ENCODE measurements at regions not wholly inside any gene's neighbourhood (a gene's known extent, or its start where the extent isn't known, plus 50 kb on each side); places are given as distances from the start of the nearest gene placed in this dataset.

DNA sequence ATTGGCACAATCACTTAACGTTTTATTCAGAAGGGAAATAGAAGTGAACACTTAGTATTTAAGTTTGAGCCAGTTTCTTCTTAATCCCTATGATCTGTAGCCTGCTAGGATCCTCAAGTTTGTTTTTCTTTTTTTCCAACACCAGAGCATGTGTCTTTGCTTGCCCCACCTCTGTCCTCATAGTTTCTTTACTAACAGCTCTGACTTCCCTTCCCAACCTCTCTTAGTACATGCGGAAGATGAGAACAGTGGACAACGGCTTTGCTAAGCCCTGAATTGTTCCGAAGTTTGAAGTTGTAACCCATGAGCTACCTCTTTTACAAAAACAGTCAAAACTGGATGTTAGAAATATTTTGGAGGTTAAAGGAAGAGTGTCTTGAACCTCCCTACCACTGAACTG lies 61.7 kb upstream of the TAF11L2 start:
- H3K36me3 ChIP-seq = no peaks in the 10 kb centered on the region
- H3K27me3 ChIP-seq = no peaks in the 10 kb centered on the region
- no peaks in the 10 kb centered on the region for H3K4me1 ChIP-seq (ENCODE audit: low read depth)
- no peak overlapping the region for H3K27ac ChIP-seq
- no peak for TF ChIP-seq CTCF (IDR thresholded peaks at IDR 0.05; ENCODE audit: low read depth, low read length)
- H3K9me3 ChIP-seq (ENCODE audit: low read depth) = no peaks in the 10 kb centered on the region
- DNase-seq (ENCODE audit: low read depth in 1 of 2, low spot score in 1 of 2) = no peak
- no peak overlapping the region for H3K4me3 ChIP-seq

GRCh38 chr5:17436761-17437221 lies 61.2 kb upstream of the TAF11L2 start:
- H3K36me3 ChIP-seq = no peaks in the 10 kb centered on the region
- no peaks in the 10 kb centered on the region for H3K4me1 ChIP-seq (ENCODE audit: low read depth)
- H3K9me3 ChIP-seq (ENCODE audit: low read depth) = no peaks in the 10 kb centered on the region
- H3K27me3 ChIP-seq = no peaks in the 10 kb centered on the region
- TF ChIP-seq CTCF (IDR thresholded peaks at IDR 0.05; ENCODE audit: low read depth, low read length) = no peak
- no peak for DNase-seq (ENCODE audit: low read depth in 1 of 2, low spot score in 1 of 2)
- no peak overlapping the region for H3K4me3 ChIP-seq
- no peak overlapping the region for H3K27ac ChIP-seq

DNA sequence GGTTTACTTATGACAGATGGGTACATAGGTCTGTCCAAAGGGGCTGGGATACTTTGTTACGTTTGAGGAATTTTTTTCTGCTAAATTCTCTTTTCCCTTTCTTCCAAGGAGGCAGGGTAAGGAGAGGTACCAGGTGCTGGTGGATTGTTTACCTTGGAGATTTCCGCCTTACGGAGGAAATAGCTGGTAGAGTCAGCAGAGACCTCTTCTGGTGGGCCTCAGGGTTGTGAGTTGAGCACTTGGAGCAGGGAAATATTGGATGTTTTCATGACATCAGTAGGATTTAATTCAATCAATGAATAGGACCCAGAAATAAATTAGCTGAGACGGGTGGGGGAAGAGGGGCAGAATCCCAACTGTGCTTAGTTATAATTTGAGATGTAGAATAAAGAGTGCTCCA lies 60.0 kb upstream of the TAF11L2 start:
- H3K27ac ChIP-seq = no peak overlapping the region
- no peaks in the 10 kb centered on the region for H3K4me1 ChIP-seq (ENCODE audit: low read depth)
- no peaks in the 10 kb centered on the region for H3K27me3 ChIP-seq
- H3K36me3 ChIP-seq = no peaks in the 10 kb centered on the region
- no peak for TF ChIP-seq CTCF (IDR thresholded peaks at IDR 0.05; ENCODE audit: low read depth, low read length)
- no peaks in the 10 kb centered on the region for H3K9me3 ChIP-seq (ENCODE audit: low read depth)
- DNase-seq (ENCODE audit: low read depth in 1 of 2, low spot score in 1 of 2) = no peak
- H3K4me3 ChIP-seq = no peak overlapping the region

DNA sequence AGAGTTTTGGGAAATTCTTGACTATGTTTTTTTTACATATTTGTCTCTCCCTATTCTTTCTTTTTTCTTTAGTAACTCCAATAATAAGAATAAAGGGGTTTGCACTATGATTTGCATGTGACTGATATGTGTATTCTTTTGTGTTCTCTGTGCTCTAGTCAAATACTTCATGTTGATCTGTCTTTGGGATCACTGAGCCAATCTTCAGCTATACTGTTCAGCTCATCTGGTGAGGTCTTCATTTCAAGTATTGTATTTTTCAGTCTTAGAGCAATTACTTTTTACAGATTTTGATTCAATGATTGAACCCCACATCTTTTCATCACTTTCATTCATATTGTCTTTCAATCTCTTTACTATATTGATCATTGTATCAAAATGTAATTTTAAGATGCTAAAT lies 58.1 kb upstream of the TAF11L2 start:
- DNase-seq (ENCODE audit: low read depth in 1 of 2, low spot score in 1 of 2) = no peak
- TF ChIP-seq CTCF (IDR thresholded peaks at IDR 0.05; ENCODE audit: low read depth, low read length) = no peak
- H3K4me3 ChIP-seq = no peak overlapping the region

GRCh38 chr5:17440766-17441165 lies 57.3 kb upstream of the TAF11L2 start:
- DNase-seq (ENCODE audit: low read depth in 1 of 2, low spot score in 1 of 2) = no peak
- Histone ChIP-seq H3K36me3 (no peaks in the 10 kb centered on the region), H3K27ac (no peak overlapping the region), H3K4me3 (no peak overlapping the region), H3K9me3 (ENCODE audit: low read depth) (no peaks in the 10 kb centered on the region), H3K4me1 (ENCODE audit: low read depth) (no peaks in the 10 kb centered on the region), H3K27me3 (no peaks in the 10 kb centered on the region)
- no peak for TF ChIP-seq CTCF (IDR thresholded peaks at IDR 0.05; ENCODE audit: low read depth, low read length)

More for the DNA sequence above, 58.1 kb upstream of the TAF11L2 start:
- Histone ChIP-seq H3K27ac (no peak overlapping the region), H3K27me3 (no peaks in the 10 kb centered on the region), H3K4me1 (ENCODE audit: low read depth) (no peaks in the 10 kb centered on the region), H3K36me3 (no peaks in the 10 kb centered on the region), H3K9me3 (ENCODE audit: low read depth) (no peaks in the 10 kb centered on the region)

DNA sequence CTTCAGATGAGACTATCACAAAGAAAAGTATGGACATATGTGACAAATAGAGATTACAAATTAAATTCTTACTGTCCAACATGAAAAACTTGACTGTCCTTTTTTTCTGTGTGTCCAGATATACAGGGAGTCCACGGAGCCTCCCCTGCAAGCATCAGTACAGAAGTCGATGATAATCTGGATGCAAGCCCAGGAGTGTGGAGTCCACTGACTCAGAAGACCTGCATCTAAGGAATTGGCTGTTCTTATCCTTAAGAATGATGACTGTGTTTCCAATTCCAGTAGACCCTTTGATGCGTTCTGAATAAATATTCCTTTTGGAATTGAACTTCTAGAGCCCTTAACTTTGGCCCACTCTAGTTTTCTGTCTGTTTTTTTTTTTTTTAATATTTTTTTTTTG lies 56.7 kb upstream of the TAF11L2 start:
- TF ChIP-seq CTCF (IDR thresholded peaks at IDR 0.05; ENCODE audit: low read depth, low read length) = no peak

More for the DNA sequence above, 56.7 kb upstream of the TAF11L2 start:
- H3K27me3 ChIP-seq = no peaks in the 10 kb centered on the region
- no peaks in the 10 kb centered on the region for H3K9me3 ChIP-seq (ENCODE audit: low read depth)
- H3K36me3 ChIP-seq = no peaks in the 10 kb centered on the region
- peak in 1 of 2 donors; percentile 21 for DNase-seq (ENCODE audit: low read depth in 1 of 2, low spot score in 1 of 2)
- no peaks in the 10 kb centered on the region for H3K4me1 ChIP-seq (ENCODE audit: low read depth)
- no peak overlapping the region for H3K27ac ChIP-seq
- H3K4me3 ChIP-seq = no peak overlapping the region

All from cardiac muscle cell (in vitro differentiated cells and primary cell).